OCI-LY1 (cell line): ENCODE measurements at regions not wholly inside any gene's neighbourhood (a gene's known extent, or its start where the extent isn't known, plus 50 kb on each side); places are given as distances from the start of the nearest gene placed in this dataset.

Source experiments
- H2AFZ ChIP-seq: fragments of 200-600 bp; sonication (generic), shearing (Covaris generic); 2 replicates; pipeline ENCODE4 v1.6.0; 2014; ENCODE audit warnings: antibody characterized with exemption, mild to moderate bottlenecking, low read length
- H3F3A ChIP-seq: fragments of 200-600 bp; sonication (generic), shearing (Covaris generic); 2 replicates; pipeline ENCODE4 v1.6.0; 2014; ENCODE audit warnings: mild to moderate bottlenecking, antibody characterized with exemption, low read length, moderate library complexity; ENCODE audit not compliant: insufficient read depth
- H3K27ac ChIP-seq: fragments of 200-600 bp; sonication (generic); 2 replicates; pipeline ENCODE4 v1.5.1; 2014; ENCODE audit warnings: low read length, mixed run types, mild to moderate bottlenecking, low read depth; ENCODE audit not compliant: poor library complexity, severe bottlenecking
- H3K27me3 ChIP-seq: fragments of 200-600 bp; sonication (generic); 2 replicates; pipeline ENCODE4 v1.6.0; 2014; ENCODE audit warnings: antibody characterized with exemption, mild to moderate bottlenecking, low read length, moderate library complexity; ENCODE audit not compliant: insufficient read depth
- H3K36me3 ChIP-seq: fragments of 200-600 bp; sonication (generic); 2 replicates; pipeline ENCODE4 v1.6.1; 2014; ENCODE audit warnings: mild to moderate bottlenecking, antibody characterized with exemption, low read length, moderate library complexity, mixed read lengths; ENCODE audit not compliant: insufficient read depth
- H3K4me1 ChIP-seq: fragments of 200-600 bp; sonication (generic); 2 replicates; pipeline ENCODE4 v1.5.1; 2014; ENCODE audit warnings: mild to moderate bottlenecking, low read length, moderate library complexity; ENCODE audit not compliant: insufficient read depth, severe bottlenecking
- H3K4me2 ChIP-seq: fragments of 200-600 bp; sonication (generic), shearing (Covaris generic); 2 replicates; pipeline ENCODE4 v1.6.1; 2014; ENCODE audit warnings: low read length
- H3K4me3 ChIP-seq: fragments of 200-600 bp; sonication (generic); 2 replicates; pipeline ENCODE4 v1.5.1; 2014; ENCODE audit warnings: low read length, low read depth, mild to moderate bottlenecking, mixed read lengths; ENCODE audit not compliant: poor library complexity, severe bottlenecking
- H3K79me2 ChIP-seq: fragments of 200-600 bp; shearing (Covaris generic); 2 replicates; pipeline ENCODE4 v1.6.1; 2016; ENCODE audit warnings: mixed run types, low read length, mixed read lengths; ENCODE audit not compliant: insufficient read depth
- H3K9ac ChIP-seq: fragments of 200-600 bp; sonication (generic), shearing (Covaris generic); 2 replicates; pipeline ENCODE4 v1.6.1; 2014; ENCODE audit warnings: mild to moderate bottlenecking, low read length, mixed read lengths
- H3K9me2 ChIP-seq: fragments of 200-600 bp; sonication (generic), shearing (Covaris generic); 2 replicates; pipeline ENCODE4 v1.6.1; 2014; ENCODE audit warnings: low read depth, mild to moderate bottlenecking, low read length, mixed read lengths
- H3K9me3 ChIP-seq: fragments of 200-600 bp; shearing (Covaris generic); 2 replicates; pipeline ENCODE4 v1.6.1; 2014; ENCODE audit warnings: low read length, mixed read lengths
- H4K20me1 ChIP-seq: fragments of 200-600 bp; sonication (generic), shearing (Covaris generic); 2 replicates; pipeline ENCODE4 v1.6.0; 2016; ENCODE audit warnings: mild to moderate bottlenecking, low read length; ENCODE audit not compliant: insufficient read depth
- EZH2 ChIP-seq: fragments of 200-600 bp; sonication (generic), shearing (Covaris generic); IDR thresholded peaks from 2 replicates; pipeline ENCODE4 v1.8.0; 2017; ENCODE audit warnings: borderline replicate concordance, mixed run types, mild to moderate bottlenecking, antibody characterized with exemption, low read length, moderate library complexity, mixed read lengths
- TF ChIP-seq, protein P1 (sequence below): fragments of 200-600 bp; sonication (generic), shearing (Covaris generic); IDR thresholded peaks from 2 replicates; pipeline ENCODE4 v1.5.1; 2017; ENCODE audit warnings: mild to moderate bottlenecking, antibody characterized with exemption, low read length, moderate library complexity, mixed read lengths

DNA sequence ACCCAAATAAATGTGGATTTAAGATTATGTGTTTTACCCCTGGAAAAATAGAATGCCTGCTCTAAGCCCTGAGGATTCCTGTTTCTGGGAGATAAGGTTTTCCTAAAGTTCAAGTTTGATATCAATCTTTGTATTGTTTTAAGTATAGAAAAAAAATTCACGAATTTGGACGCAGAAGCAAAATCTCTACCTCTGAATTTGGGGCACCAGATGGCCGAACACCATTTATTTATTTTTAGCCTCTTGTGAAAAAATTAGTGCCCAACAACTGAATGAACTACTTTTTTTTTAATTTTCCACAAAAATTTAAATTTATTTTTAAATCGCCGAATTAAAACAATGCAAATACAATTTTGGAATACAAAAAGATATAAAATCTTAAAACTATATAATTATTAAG lies 128.1 kb upstream of the SP4 start:
- TF ChIP-seq, protein P1, sequence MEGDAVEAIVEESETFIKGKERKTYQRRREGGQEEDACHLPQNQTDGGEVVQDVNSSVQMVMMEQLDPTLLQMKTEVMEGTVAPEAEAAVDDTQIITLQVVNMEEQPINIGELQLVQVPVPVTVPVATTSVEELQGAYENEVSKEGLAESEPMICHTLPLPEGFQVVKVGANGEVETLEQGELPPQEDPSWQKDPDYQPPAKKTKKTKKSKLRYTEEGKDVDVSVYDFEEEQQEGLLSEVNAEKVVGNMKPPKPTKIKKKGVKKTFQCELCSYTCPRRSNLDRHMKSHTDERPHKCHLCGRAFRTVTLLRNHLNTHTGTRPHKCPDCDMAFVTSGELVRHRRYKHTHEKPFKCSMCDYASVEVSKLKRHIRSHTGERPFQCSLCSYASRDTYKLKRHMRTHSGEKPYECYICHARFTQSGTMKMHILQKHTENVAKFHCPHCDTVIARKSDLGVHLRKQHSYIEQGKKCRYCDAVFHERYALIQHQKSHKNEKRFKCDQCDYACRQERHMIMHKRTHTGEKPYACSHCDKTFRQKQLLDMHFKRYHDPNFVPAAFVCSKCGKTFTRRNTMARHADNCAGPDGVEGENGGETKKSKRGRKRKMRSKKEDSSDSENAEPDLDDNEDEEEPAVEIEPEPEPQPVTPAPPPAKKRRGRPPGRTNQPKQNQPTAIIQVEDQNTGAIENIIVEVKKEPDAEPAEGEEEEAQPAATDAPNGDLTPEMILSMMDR = no peak
- no peak for TF ChIP-seq EZH2
- Histone ChIP-seq H3K36me3 (no peaks in the 10 kb centered on the region), H3K9ac (no peak overlapping the region)

DNA sequence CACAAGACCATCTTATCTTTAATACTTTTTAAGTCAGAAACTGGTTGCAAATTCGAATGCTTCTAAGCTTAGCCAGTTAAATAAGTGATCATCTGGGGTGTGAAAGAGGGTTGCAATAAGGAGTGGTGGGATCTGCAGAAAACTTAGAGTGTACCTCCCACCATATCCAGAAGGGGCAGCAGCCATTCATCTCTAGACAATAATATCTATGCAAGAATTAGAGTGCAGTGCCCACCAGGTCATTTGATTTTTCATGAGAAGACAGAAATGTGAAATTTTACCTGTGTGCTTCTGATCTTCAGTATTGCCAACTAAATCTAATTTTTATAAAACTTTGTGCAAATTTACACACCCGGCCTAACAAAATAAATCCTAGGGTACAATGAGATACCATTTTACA lies 127.2 kb upstream of the SP4 start:
- H3K4me3 ChIP-seq = no peak overlapping the region
- no peaks in the 10 kb centered on the region for H3K36me3 ChIP-seq
- TF ChIP-seq, protein P1 = peak; percentile 58
- no peak for TF ChIP-seq EZH2
- H3K4me1 ChIP-seq = no peaks in the 10 kb centered on the region
- no peaks in the 10 kb centered on the region for H3K27me3 ChIP-seq
- H3F3A ChIP-seq = no peaks in the 10 kb centered on the region
- H3K79me2 ChIP-seq = no peaks in the 10 kb centered on the region
- H2AFZ ChIP-seq = no peak overlapping the region
- no peak overlapping the region for H3K4me2 ChIP-seq
- no peaks in the 10 kb centered on the region for H3K9me3 ChIP-seq
- no peak overlapping the region for H3K9ac ChIP-seq
- no peak overlapping the region for H3K27ac ChIP-seq
- no peaks in the 10 kb centered on the region for H3K9me2 ChIP-seq
- H4K20me1 ChIP-seq = no peaks in the 10 kb centered on the region

More for the DNA sequence above, 128.1 kb upstream of the SP4 start:
- no peaks in the 10 kb centered on the region for H3K9me3 ChIP-seq
- H3K4me1 ChIP-seq = no peaks in the 10 kb centered on the region
- H2AFZ ChIP-seq = no peak overlapping the region
- no peaks in the 10 kb centered on the region for H3F3A ChIP-seq
- H3K79me2 ChIP-seq = no peaks in the 10 kb centered on the region
- H3K4me3 ChIP-seq = no peak overlapping the region
- H3K4me2 ChIP-seq = no peak overlapping the region
- H3K27me3 ChIP-seq = no peaks in the 10 kb centered on the region
- H4K20me1 ChIP-seq = no peaks in the 10 kb centered on the region
- no peaks in the 10 kb centered on the region for H3K9me2 ChIP-seq
- H3K27ac ChIP-seq = no peak overlapping the region

DNA sequence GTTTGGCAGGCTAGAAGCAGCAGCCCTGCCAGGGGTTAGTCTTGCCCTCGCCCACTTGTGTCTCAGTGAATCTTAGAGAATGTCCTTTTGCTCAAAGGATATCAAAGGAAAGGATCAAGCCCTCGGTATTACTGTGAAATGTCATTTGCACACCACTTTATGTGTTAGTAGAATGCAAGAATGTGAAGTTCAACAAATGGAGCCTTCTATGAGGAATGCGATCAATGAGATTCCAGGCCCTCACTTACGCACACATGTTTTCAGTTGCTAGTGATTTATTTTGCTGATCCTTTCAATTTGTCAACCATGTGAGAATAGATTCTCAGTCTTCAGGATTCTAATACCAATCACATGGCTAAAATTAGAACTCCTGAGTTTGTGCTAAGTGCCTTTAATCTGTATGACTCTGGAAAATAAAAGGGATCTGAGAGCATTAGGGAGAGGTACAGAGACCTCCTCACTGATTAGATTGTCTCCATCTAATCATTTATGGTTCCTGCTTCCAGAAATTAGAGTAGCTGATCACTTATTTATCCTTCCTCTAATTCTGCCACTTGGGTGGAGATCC lies 123.0 kb upstream of the SP4 start:
- no peaks in the 10 kb centered on the region for H3K36me3 ChIP-seq
- no peaks in the 10 kb centered on the region for H3K27me3 ChIP-seq
- H3K27ac ChIP-seq = no peak overlapping the region
- no peaks in the 10 kb centered on the region for H3K4me1 ChIP-seq
- H3K9me3 ChIP-seq = no peaks in the 10 kb centered on the region
- no peak overlapping the region for H3K4me3 ChIP-seq
- no peak overlapping the region for H3K4me2 ChIP-seq
- no peaks in the 10 kb centered on the region for H3K79me2 ChIP-seq
- no peak for TF ChIP-seq EZH2
- TF ChIP-seq, protein P1 = no peak
- H4K20me1 ChIP-seq = no peaks in the 10 kb centered on the region
- no peaks in the 10 kb centered on the region for H3K9me2 ChIP-seq
- no peak overlapping the region for H2AFZ ChIP-seq
- H3K9ac ChIP-seq = no peak overlapping the region
- no peaks in the 10 kb centered on the region for H3F3A ChIP-seq
